Fibroblast of the aortic adventitia (primary cell): ENCODE measurements at regions not wholly inside any gene's neighbourhood (a gene's known extent, or its start where the extent isn't known, plus 50 kb on each side); places are given as distances from the start of the nearest gene placed in this dataset.

Experiments
- DNase-seq: peaks from one replicate; pipeline ENCODE4 v3.0.0-alpha.2; 2010; ENCODE audit warnings: low read depth
- H3K4me3 ChIP-seq: 2 replicates; pipeline ENCODE4 v1.5.1; 2011; ENCODE audit warnings: low read depth, mild to moderate bottlenecking, control low read depth, low read length, moderate library complexity
- TF ChIP-seq, protein P1 (sequence below): IDR thresholded peaks from 2 replicates; pipeline ENCODE4 v1.5.1; 2011; ENCODE audit warnings: mild to moderate bottlenecking, low read length, control low read depth, inconsistent platforms; ENCODE audit not compliant: insufficient read depth

DNA sequence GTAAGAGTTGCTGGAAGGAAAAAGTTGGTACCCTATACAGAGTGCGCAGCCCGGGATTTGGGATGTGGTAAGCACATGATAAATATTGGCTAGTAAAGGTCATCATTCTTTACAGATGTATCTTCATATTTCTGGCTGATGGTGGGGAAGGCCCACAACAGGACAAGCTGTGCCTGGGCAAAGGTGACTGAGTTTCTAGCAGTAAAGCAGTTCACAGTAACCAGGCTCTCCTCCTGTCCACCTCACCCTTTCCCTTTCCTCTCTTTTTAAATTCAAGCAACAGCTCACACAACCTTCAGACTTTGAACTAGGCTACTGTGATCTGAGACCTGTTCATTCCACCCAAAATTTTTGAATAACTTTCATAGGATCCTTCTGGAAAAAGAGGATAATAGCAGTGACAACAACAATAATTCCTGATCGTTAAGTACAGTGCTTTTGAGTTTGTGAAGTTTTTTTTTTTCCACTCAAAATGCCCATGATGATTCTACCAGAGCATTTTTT is 145.9 kb upstream of the TBL1XR1 start:
- TF ChIP-seq, protein P1, sequence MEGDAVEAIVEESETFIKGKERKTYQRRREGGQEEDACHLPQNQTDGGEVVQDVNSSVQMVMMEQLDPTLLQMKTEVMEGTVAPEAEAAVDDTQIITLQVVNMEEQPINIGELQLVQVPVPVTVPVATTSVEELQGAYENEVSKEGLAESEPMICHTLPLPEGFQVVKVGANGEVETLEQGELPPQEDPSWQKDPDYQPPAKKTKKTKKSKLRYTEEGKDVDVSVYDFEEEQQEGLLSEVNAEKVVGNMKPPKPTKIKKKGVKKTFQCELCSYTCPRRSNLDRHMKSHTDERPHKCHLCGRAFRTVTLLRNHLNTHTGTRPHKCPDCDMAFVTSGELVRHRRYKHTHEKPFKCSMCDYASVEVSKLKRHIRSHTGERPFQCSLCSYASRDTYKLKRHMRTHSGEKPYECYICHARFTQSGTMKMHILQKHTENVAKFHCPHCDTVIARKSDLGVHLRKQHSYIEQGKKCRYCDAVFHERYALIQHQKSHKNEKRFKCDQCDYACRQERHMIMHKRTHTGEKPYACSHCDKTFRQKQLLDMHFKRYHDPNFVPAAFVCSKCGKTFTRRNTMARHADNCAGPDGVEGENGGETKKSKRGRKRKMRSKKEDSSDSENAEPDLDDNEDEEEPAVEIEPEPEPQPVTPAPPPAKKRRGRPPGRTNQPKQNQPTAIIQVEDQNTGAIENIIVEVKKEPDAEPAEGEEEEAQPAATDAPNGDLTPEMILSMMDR: no peak
- DNase-seq: no peak
- no peak overlapping the region for H3K4me3 ChIP-seq

GRCh38 chr3:177345049-177345972 is 148.0 kb upstream of the TBL1XR1 start:
- H3K4me3 ChIP-seq: no peak overlapping the region
- TF ChIP-seq, protein P1: no peak
- peak; percentile 97 for DNase-seq

- H3K4me3 ChIP-seq: no peak overlapping the region
- DNase-seq: no peak
- TF ChIP-seq, protein P1: no peak
Measured at GRCh38 chr3:177345973-177346503, 148.8 kb upstream of the TBL1XR1 start.

- DNase-seq: no peak
- no peak overlapping the region for H3K4me3 ChIP-seq
- TF ChIP-seq, protein P1: no peak
Measured at GRCh38 chr3:177346878-177347277, 149.6 kb upstream of the TBL1XR1 start.

- TF ChIP-seq, protein P1: no peak
- DNase-seq: no peak
- H3K4me3 ChIP-seq: no peak overlapping the region
Measured at GRCh38 chr3:177347611-177348010, 150.3 kb upstream of the TBL1XR1 start.

GRCh38 chr3:177348974-177349373 is 151.7 kb upstream of the TBL1XR1 start:
- no peak overlapping the region for H3K4me3 ChIP-seq
- no peak for DNase-seq
- TF ChIP-seq, protein P1: no peak
